AML-193 (cell line): ENCODE measurements at regions not wholly inside any gene's neighbourhood (a gene's known extent, or its start where the extent isn't known, plus 50 kb on each side); places are given as distances from the start of the nearest gene placed in this dataset.

Source experiments
- DNase-seq, 2 experiments: peaks; one replicate each; lab custom pipeline; 2025; lab: John Stamatoyannopoulos, UW

- no peak for DNase-seq
These were observed 687.2 kb downstream of the TRIML1 start for GRCh38 chr4:188826393-188826792.

GRCh38 chr4:188839704-188840103 is 700.5 kb downstream of the TRIML1 start:
- DNase-seq: no peak

DNA sequence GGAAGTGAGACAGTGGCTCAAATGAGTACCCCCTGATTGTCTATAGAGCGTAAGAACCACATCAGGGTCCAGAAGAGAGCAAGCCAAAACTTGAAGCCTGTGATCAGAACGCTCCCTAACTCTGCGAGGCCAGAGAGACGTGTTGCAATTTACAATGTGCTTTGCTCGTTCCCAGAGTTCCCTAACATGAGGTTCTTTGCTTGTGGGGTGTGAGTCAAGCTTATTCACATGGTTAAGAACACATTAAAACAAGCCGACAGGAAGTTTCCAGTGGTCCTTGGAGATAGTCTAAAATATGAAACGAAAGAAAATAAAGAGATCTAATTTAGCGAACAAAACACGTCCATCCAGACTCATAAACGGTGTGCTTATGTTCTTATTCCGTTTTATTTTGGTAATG is 702.3 kb downstream of the TRIML1 start:
- no peak for DNase-seq

- no peak for DNase-seq
These were observed 715.2 kb downstream of the TRIML1 start for GRCh38 chr4:188854436-188854835.

- no peak for DNase-seq
These were observed 719.5 kb downstream of the TRIML1 start for GRCh38 chr4:188858696-188859095.

- no peak for DNase-seq
These were observed 725.5 kb downstream of the TRIML1 start for GRCh38 chr4:188864741-188865140.

DNA sequence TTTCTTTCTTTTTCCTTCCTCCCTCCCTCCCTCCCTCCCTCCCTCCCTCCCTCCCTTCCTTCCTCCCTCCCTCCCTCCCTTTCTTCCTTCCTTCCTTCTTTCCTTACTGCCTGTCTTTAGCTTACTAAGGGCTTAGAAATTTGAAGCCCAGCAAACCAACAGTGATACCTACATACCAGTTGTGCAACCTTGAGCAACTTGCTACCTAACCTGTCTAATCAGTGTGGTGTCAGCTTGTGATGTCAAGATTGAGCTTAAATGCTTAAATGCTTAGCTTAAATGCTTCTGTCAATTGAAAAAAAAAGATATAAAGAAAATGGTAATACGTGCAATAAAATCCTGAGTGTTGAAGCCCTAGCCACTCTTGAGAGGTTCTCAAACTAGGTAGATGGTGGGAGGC is 728.6 kb downstream of the TRIML1 start:
- no peak for DNase-seq

GRCh38 chr4:188869581-188869980 is 730.3 kb downstream of the TRIML1 start:
- no peak for DNase-seq

GRCh38 chr4:188872809-188873208 is 733.6 kb downstream of the TRIML1 start:
- DNase-seq: no peak

DNA sequence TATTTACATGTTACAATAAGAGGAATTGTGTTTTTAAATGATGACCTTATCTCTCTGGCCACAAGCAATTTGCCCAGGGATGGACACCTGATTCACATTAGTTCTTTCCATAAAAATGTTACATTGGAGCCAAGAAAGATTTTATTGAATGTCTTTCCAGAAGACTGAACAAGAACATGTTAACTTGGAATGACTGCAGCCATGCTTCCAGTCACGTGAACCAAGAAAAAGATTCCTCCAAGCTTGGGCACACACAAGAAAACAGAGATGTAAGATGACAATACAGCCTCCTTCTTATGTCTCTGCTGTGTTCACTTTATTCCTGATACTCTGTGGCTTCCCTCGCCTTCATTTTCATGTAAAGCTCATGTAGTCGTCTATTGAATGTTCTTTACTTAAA is 737.6 kb downstream of the TRIML1 start:
- DNase-seq: no peak

DNA sequence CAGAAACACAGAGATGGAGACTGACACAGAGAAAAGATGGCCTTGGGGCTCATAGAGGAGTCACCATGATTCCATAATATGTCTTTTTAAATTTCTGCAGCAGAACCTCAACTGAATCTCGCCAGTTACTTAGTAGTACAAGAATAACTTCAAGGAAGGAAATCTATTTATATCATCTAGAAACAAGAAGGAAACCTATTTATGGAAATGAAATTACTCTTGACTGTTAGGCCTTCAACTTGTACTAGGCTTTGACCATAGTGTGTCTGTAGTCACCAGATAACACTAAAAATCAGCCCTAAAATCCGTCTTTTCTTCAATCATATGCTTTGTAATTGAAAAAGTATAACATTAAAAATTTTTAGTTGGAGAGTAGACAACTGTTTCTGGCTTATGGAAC is 740.4 kb downstream of the TRIML1 start:
- no peak for DNase-seq

DNA sequence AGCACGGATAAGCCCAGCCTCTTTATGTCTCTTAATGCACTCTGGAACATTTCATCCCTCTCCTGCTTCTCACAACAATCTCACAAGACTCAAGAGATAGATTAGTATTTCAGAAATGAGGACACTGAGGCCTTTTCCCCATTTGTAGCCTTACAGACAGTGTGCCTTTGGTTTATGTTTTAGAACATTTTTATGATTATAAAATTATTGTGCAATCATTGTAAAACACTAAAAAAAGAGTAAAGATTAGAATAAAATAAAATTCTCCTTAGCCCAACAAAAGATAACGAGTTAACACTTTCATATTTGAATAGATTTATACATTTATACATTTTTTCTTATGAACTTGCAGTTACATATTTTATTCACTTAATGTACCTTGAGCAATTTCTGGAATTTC is 748.7 kb downstream of the TRIML1 start:
- no peak for DNase-seq

GRCh38 chr4:188892837-188893236 is 753.6 kb downstream of the TRIML1 start:
- no peak for DNase-seq

DNA sequence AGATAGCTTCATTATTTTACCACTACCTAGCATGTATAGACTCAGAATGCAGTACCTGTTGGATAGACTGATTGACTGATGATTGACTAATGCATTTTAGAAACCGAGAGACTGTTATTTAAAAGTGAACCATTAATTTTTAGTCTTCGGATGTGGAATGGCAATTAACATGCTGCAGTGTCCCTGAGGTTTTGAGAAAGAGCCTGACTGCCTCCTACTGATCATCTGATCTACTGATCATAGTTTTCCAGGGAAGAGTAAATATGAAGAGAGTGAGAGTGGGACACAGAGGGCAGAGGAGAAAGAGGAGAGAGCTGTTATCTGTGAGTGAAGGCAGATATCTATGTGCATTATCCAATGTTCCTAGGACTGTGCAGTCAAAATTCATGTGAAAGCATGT is 764.7 kb downstream of the TRIML1 start:
- DNase-seq: no peak

DNA sequence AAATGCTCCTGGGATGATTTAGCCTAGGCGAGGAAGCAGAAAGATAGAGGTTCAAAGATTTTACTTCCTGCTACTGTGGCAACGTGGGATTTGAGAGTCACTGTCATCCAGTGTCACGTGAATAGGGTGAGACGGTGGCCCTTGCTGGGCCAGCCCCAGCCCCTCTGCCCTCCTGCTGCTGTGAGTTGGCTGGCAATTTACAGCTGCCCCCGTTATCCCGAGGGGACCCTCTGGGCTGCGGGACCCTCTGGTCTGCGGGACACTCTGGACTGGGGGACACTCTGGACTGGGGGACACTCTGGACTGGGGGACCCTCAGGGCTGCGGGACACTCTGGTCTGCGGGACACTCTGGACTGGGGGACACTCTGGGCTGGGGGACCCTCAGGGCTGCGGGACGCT is 765.4 kb downstream of the TRIML1 start:
- DNase-seq: no peak

- no peak for DNase-seq
These were observed 766.0 kb downstream of the TRIML1 start for GRCh38 chr4:188905248-188905647.

DNA sequence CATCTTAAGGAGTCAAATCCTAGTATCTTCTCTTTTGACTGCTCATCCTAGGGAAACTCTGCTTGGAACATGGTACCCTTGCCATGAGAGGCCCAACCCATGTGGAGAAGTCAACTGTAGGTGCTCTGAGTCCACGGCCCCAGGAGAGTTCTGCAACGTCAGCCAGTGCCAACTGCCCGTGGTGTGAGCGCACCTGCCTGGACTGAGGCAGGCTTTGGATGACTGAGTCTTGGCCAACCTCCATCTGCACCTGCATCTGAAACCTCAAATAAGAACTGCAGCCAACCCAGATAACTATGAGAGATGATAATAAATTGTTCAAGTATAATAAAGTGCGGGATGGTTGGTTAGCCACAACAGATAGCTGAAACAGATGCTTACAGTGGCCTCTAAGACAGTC is 772.0 kb downstream of the TRIML1 start:
- DNase-seq: no peak

GRCh38 chr4:188911707-188912106 is 772.5 kb downstream of the TRIML1 start:
- no peak for DNase-seq

DNA sequence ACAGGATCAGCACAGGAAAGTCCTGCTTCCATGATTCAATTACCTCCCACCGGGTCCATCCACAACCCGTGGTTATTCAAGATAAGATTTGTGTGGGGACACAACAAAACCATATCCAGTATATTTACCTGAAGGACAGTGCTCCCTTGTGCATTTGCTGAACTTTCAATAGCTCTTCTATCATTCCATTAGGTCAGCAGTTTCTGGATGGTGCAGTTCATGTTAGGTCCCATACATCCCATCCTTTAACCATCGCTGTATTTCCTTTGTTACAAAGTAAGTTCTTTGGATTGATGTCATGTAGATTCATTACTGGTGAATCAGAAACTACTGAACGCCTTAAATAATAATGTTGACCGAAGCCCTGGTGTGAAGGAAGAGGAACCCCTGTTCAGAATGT is 775.9 kb downstream of the TRIML1 start:
- no peak for DNase-seq

DNA sequence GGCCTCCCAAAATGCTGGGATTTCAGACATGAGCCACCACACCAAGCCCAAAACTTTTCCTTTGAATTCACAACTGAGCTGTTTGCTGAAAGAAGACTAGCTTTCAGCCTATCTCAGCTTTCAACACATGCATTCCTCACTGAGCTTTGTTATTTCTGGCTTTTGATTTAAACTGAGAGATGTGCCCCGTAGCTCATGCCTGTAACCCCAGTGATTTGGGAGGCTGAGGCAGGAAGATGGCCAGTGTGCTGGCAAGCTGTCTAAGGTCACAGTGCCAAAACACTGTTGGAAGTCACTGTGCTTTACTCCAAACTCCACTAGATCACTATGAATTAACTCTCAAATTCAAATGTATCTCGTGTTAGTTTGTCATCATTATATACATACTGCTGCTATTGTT is 779.5 kb downstream of the TRIML1 start:
- DNase-seq: no peak

DNA sequence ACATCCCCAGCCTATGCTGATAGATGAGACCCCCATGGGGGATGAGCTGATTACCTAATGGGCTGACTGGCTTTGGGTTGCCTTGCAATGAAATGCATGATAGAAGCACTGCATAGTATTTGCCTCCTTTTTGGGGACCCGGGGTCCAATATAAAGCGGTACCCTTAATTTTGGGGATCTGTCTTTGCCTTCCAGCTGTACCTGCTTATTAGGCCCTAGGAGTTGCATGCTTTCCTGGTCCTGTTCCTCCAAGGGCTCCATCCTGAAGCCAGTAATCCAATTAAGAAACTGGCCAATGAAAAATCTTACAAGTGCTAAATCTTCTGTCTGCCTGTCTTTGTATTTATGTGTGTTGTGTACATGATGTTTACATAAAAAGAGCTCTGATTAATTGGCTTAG is 791.6 kb downstream of the TRIML1 start:
- no peak for DNase-seq

DNA sequence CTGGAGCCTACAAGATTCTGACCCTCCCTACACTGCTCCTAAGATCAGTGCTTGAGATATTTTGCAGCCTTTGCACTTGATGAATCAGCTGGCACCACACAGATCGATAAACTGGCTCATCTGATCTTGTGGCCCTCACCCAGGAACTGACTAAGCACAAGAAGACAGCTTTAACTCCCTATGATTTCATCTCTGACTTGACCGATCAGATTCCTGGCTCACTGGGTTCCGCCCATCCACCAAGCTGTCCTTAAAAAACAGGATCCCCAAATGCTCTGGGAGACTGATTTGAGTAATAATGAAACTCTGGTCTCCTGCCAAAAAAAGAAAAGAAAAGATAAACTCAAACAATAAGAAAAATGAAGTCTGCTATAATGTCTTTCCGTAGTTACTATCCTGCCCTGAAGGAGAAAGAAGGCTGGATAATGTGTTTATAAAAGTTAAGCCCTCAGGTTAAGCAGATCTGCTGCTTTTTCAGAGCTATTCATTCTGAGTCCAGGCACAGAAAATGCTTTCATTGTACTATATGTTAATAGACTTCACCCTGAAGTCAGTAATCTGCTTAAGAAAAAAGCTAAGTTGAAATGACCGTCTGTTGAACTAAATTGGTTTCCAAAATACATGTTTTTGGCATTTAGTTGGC is 795.2 kb downstream of the TRIML1 start:
- DNase-seq: no peak

- DNase-seq: no peak
These were observed 802.4 kb downstream of the TRIML1 start for GRCh38 chr4:188941524-188942119.

DNA sequence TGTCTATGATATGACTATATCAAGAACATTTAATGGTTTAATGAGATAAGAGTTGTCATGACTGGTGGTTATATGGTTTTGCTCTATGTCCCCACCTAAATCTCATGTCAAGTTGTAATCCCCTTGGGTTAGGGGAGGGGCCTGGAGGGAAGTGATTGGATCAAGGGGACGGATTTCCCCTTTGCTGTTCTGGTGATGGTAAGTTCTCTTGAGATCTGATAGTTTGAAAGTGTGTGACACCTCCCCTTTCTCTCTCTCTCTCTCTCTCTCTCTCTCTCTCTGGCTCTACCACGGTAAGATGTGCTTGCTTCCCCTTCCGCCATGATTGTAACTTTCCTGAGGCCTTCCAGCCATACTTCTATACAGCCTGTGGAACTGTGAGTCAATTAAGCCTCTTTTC is 803.4 kb downstream of the TRIML1 start:
- DNase-seq: no peak
